A549 (cell line): ENCODE measurements at regions not wholly inside any gene's neighbourhood (a gene's known extent, or its start where the extent isn't known, plus 50 kb on each side); places are given as distances from the start of the nearest gene placed in this dataset.

ENCODE experiments used
- ATAC-seq, 2 experiments: fragments of 200-7000 bp in 1 of 2; fragments of >200 bp in 1 of 2; cut with Nextera tagmentation in 1 of 2; cut with Tn5 transposase in 1 of 2; 3 replicates each; pipeline versions ENCODE4 v1.8.0 to v1.9.1; 2018 to 2020; ENCODE audit warnings: mild to moderate bottlenecking in 1 of 2, moderate library complexity in 1 of 2
- CTCF ChIA-PET: fragments of 300-600 bp; sonication (Branson Sonifier 250); formaldehyde crosslinking; extraction: SDS; loops from one replicate; lab custom pipeline; 2021; ENCODE audit warnings: antibody characterized with exemption, inconsistent platforms; lab: Yijun Ruan, JAX
- POLR2A ChIA-PET: fragments of 350-600 bp; formaldehyde crosslinking; extraction: SDS; loops from one replicate; lab custom pipeline; 2021; ENCODE audit warnings: antibody characterized with exemption, inconsistent platforms; lab: Yijun Ruan, JAX
- DNase-seq, 2 experiments: peaks; one replicate each; pipeline versions ENCODE4 v3.0.0 to v3.0.0-alpha.2; 2011 to 2016; ENCODE audit warnings: low read depth in 1 of 2, low spot score in 1 of 2
- FAIRE-seq: peaks from 2 replicates; lab custom pipeline; 2011; peaks lifted over from hg19 to GRCh38; lab: Jason Lieb, UNC
- H3K27ac ChIP-seq, 2 experiments: fragments of >200 bp; sonication (Bioruptor Twin); formaldehyde crosslinking; 3 replicates each; pipeline ENCODE4 v1.5.1; 2016 to 2017
- H3K4me1 ChIP-seq: fragments of >200 bp; sonication (Bioruptor Twin); formaldehyde crosslinking; 3 replicates; pipeline ENCODE4 v1.6.1; 2016
- H3K4me2 ChIP-seq: fragments of >200 bp; sonication (Bioruptor Twin); formaldehyde crosslinking; 3 replicates; pipeline ENCODE4 v1.6.1; 2016
- H3K4me3 ChIP-seq: fragments of >200 bp; sonication (Bioruptor Twin); formaldehyde crosslinking; 3 replicates; pipeline ENCODE4 v1.5.1; 2016
- H3K9me3 ChIP-seq: fragments of >200 bp; sonication (Bioruptor Twin); formaldehyde crosslinking; 3 replicates; pipeline ENCODE4 v1.6.1; 2016
- CHD2 ChIP-seq: fragments of 150-350 bp; IDR thresholded peaks from 2 replicates; pipeline ENCODE4 v1.6.1; 2014; ENCODE audit warnings: low read length; ENCODE audit not compliant: partially characterized antibody
- CTCF ChIP-seq: fragments of >200 bp; sonication (Bioruptor Twin); formaldehyde crosslinking; IDR thresholded peaks from 3 replicates; pipeline ENCODE4 v1.5.1; 2016
- FOSB ChIP-seq: fragments of 250-450 bp; sonication (Bioruptor Pico); IDR thresholded peaks from 2 replicates; pipeline ENCODE4 v1.5.0; 2020; ENCODE audit warnings: mild to moderate bottlenecking, moderate library complexity
- FOSL2 ChIP-seq, 2 experiments: fragments of 450-650 bp in 1 of 2; fragments of >200 bp in 1 of 2; sonication (Bioruptor Twin) in 1 of 2; formaldehyde crosslinking; IDR thresholded peaks; 2 replicates each; pipeline versions ENCODE4 v1.5.0 to v1.6.1; 2016 to 2020; ENCODE audit warnings: mild to moderate bottlenecking in 1 of 2, moderate library complexity in 1 of 2
- FOXS1 ChIP-seq: fragments of 250-450 bp; sonication (Bioruptor Pico); IDR thresholded peaks from 2 replicates; pipeline ENCODE4 v1.5.0; 2020; ENCODE audit warnings: mild to moderate bottlenecking, moderate library complexity
- GATA3 ChIP-seq: IDR thresholded peaks from 2 replicates; pipeline ENCODE4 v1.6.1; 2012; ENCODE audit warnings: borderline replicate concordance
- HDAC2 ChIP-seq: fragments of 200-600 bp; sonication (generic); IDR thresholded peaks from 2 replicates; pipeline ENCODE4 v1.6.1; 2016
- HES2 ChIP-seq: fragments of >200 bp; sonication (Bioruptor Twin); formaldehyde crosslinking; IDR thresholded peaks from 2 replicates; pipeline ENCODE4 v1.6.1; 2016
- HEYL ChIP-seq: fragments of 250-450 bp; sonication (Bioruptor Pico); IDR thresholded peaks from 2 replicates; pipeline ENCODE4 v1.8.0; 2021; ENCODE audit warnings: mild to moderate bottlenecking, moderate library complexity
- KDM5A ChIP-seq: fragments of 200-600 bp; sonication (generic); IDR thresholded peaks from 2 replicates; pipeline ENCODE4 v1.6.1; 2016; ENCODE audit warnings: antibody characterized with exemption, mild to moderate bottlenecking
- MAX ChIP-seq: IDR thresholded peaks from 2 replicates; pipeline ENCODE4 v1.6.1; 2012
- NPAS2 ChIP-seq: fragments of 250-450 bp; sonication (Bioruptor Pico); IDR thresholded peaks from 2 replicates; pipeline ENCODE4 v1.8.0; 2022; ENCODE audit warnings: mild to moderate bottlenecking, moderate library complexity, borderline replicate concordance
- PHF8 ChIP-seq: fragments of 200-600 bp; sonication (generic); IDR thresholded peaks from 2 replicates; pipeline ENCODE4 v1.6.1; 2016; ENCODE audit warnings: low read depth, mild to moderate bottlenecking, antibody characterized with exemption, moderate library complexity, borderline replicate concordance
- RAD21 ChIP-seq, 2 experiments: fragments of >200 bp in 1 of 2; sonication (Bioruptor Twin) in 1 of 2; formaldehyde crosslinking in 1 of 2; IDR thresholded peaks in 1 of 2; conservative IDR thresholded peaks in 1 of 2; 2 replicates in 1 of 2; 3 replicates in 1 of 2; pipeline ENCODE4 v1.6.1; 2012 to 2018; ENCODE audit warnings: inconsistent platforms in 1 of 2
- REST ChIP-seq: fragments of 200-600 bp; sonication (generic); IDR thresholded peaks from 2 replicates; pipeline ENCODE4 v1.6.1; 2016; ENCODE audit warnings: antibody characterized with exemption, mild to moderate bottlenecking, moderate library complexity
- RNF2 ChIP-seq: fragments of 200-600 bp; sonication (generic); IDR thresholded peaks from 2 replicates; pipeline ENCODE4 v1.6.1; 2016; ENCODE audit warnings: low read depth, mild to moderate bottlenecking, antibody characterized with exemption, moderate library complexity, borderline replicate concordance
- SMC3 ChIP-seq: fragments of >200 bp; sonication (Bioruptor Twin); formaldehyde crosslinking; IDR thresholded peaks from 3 replicates; pipeline ENCODE4 v1.6.1; 2018; ENCODE audit warnings: inconsistent platforms
- ZC3H11A ChIP-seq: fragments of 450-650 bp; IDR thresholded peaks from 2 replicates; pipeline ENCODE4 v1.6.1; 2014; ENCODE audit warnings: antibody characterized with exemption, mild to moderate bottlenecking
- ZFP36 ChIP-seq: fragments of 450-650 bp; IDR thresholded peaks from 2 replicates; pipeline ENCODE4 v1.6.1; 2014; ENCODE audit warnings: borderline replicate concordance; ENCODE audit not compliant: partially characterized antibody
- ZNF302 ChIP-seq: fragments of 250-450 bp; sonication (Bioruptor Pico); IDR thresholded peaks from 2 replicates; pipeline ENCODE4 v1.9.0; 2021; ENCODE audit warnings: inconsistent platforms, mild to moderate bottlenecking, moderate library complexity
- WGBS: methylation state at CpG from one replicate; pipeline ENCODE4 v1.1.6; 2017; ENCODE audit errors: missing lambda C conversion rate; 5-methylcytosine and 5-hydroxymethylcytosine counted together

- Histone ChIP-seq H3K4me1 (no peaks in the 10 kb centered on the region), H3K9me3 (no peaks in the 10 kb centered on the region), H3K4me3 (no peak overlapping the region), H3K27ac (no peak overlapping the region), H3K4me2 (no peak overlapping the region)
- POLR2A ChIA-PET: no interaction called here
- DNase-seq (no peak), ATAC-seq (no peak), FAIRE-seq (no peak)
- CTCF ChIA-PET: no interaction called here
- WGBS: 0% methylated on average over 3 of the region's 3 CpGs
- TF ChIP-seq PHF8: no peak
- no peak for TF ChIP-seq ZC3H11A
- no peak for TF ChIP-seq KDM5A
- no peak for TF ChIP-seq CHD2
- no peak for TF ChIP-seq HEYL (CRISPR knock-in tag)
- no peak for TF ChIP-seq ZFP36
- TF ChIP-seq REST: no peak
- no peak for TF ChIP-seq SMC3
- TF ChIP-seq RNF2: no peak
- TF ChIP-seq, all 56 proteins: peak for 0
Measured at GRCh38 chr4:18938343-18939099, 917.0 kb upstream of the LCORL start.

- TF ChIP-seq HES2 (no peak), ZC3H11A (no peak), SMC3 (no peak), NPAS2 (CRISPR knock-in tag) (no peak), FOSL2 (IDR thresholded peaks at IDR 0.05) (no peak), FOSL2 (CRISPR knock-in tag; IDR thresholded peaks at IDR 0.05) (no peak), KDM5A (no peak), FOSB (no peak), ZNF302 (no peak)
Measured at GRCh38 chr4:18937746-18938145, 916.2 kb upstream of the LCORL start.

GRCh38 chr4:18937080-18937479 is 915.5 kb upstream of the LCORL start:
- no peak overlapping the region for H3K4me3 ChIP-seq
- DNase-seq: no peak
- no peak for ATAC-seq
- no peak for FAIRE-seq
- POLR2A ChIA-PET: no interaction called here
- H3K9me3 ChIP-seq: no peaks in the 10 kb centered on the region
- no peak overlapping the region for H3K4me2 ChIP-seq
- CTCF ChIA-PET: no interaction called here
- H3K4me1 ChIP-seq: no peaks in the 10 kb centered on the region
- TF ChIP-seq MAX: no peak
- no peak for TF ChIP-seq GATA3
- TF ChIP-seq CTCF: no peak
- TF ChIP-seq FOXS1: no peak
- TF ChIP-seq RAD21 (conservative IDR thresholded peaks at IDR 0.05 in 1 of 2, IDR thresholded peaks at IDR 0.05 in 1 of 2): no peak
- no peak for TF ChIP-seq HDAC2
- WGBS: 11% methylated on average over 4 of the region's 4 CpGs
- no peak overlapping the region for H3K27ac ChIP-seq

More at GRCh38 chr4:18937746-18938145, 916.2 kb upstream of the LCORL start:
- no peaks in the 10 kb centered on the region for H3K9me3 ChIP-seq
- H3K4me3 ChIP-seq: no peak overlapping the region
- DNase-seq: no peak
- H3K4me2 ChIP-seq: no peak overlapping the region
- WGBS: 9% methylated on average over 4 of the region's 4 CpGs
- ATAC-seq: no peak
- no peak for FAIRE-seq
- no peak overlapping the region for H3K27ac ChIP-seq
- POLR2A ChIA-PET: no interaction called here
- no peaks in the 10 kb centered on the region for H3K4me1 ChIP-seq
- CTCF ChIA-PET: no interaction called here
